HPDE6-E6E7 (cell line): ENCODE measurements at regions not wholly inside any gene's neighbourhood (a gene's known extent, or its start where the extent isn't known, plus 50 kb on each side); places are given as distances from the start of the nearest gene placed in this dataset.
"Not testable (repeated sequence)": the region's sequence is repeated elsewhere in the genome, so short reads cannot be mapped to it uniquely, and the experiment has no call there.

Source experiments
- DNase-seq: peaks from one replicate; pipeline ENCODE4 v3.0.0; 2011; ENCODE audit warnings: missing footprints; ENCODE audit errors: extremely low spot score

DNA sequence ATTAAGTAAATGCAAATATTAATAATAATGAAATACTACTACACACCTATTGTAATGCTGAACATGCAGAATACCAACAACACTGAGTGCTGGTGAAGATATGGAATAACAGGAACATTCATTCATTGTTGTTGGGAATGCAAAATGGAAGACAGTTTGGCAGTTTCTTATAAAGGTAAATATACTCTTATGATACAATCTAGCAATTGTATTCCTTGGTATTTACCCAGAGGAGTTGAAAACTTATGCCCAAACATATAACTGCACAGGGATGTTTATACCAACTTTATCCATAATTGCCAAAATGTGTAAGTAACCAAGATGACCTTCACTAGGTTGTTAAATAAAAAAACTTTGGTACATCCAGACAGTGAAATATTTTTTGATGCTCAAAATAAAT is 636.8 kb downstream of the PRR16 start:
- no peak for DNase-seq

DNA sequence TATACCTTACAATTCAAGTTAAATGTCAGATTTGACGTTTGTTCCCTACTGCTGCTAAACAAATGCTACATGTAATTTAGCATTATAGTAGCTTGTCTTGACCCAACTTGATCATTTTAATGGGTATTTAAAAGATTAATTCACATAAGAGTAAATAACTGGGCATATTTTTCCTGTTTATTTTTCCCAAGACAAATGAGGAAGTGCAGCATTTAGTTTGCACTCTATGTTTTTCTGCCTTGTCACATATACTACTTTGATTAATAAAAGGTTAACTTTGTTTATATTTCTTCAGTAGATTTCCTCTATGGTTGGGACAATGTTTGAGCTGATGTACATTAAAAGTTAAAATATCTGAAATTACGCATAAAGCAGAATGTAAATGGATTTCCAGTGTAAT is 641.8 kb downstream of the PRR16 start:
- no peak for DNase-seq

DNA sequence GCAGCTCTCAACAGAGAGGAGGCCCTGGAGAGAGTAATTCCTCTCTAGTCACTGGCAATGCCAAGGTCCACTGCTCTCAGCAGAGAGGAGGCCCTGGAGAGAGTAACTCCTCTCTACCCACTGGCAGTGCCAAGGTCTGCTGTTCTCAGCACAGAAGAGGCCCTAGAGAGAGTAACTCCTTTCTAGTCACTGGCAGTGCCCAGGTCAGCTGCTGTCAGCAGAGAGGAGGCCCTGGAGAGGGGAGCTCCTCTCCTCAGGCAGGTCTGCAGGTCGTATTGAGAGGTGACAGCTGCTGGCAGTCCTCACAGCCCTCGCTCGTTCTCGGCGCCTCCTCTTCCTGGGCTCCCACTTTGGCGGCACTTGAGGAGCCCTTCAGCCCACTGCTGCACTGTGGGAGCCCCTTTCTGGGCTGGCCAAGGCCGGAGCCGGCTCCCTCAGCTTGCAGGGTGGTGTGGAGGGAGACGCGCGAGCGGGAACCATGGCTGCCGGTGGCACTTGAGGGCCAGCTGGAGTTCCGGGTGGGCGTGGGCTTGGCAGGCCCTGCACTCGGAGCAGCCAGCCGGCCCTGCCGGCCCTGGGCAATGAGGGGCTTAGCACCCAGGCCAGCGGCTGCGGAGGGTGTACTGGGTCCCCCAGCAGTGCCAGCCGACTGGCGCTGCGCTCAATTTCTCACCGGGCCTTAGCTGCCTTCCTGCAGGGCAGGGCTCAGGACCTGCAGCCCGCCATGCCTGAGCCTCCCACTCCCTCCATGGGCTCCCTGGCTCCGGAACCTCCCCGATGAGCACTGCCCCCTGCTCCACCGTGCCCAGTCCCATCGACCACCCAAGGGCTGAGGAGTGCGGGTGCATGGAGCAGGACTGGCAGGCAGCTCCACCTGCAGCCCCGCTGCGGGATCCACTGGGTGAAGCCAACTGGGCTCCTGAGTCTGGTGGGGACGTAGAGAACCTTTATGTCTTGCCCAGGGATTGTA is 642.9 kb downstream of the PRR16 start:
- not testable (repeated sequence) for DNase-seq

DNA sequence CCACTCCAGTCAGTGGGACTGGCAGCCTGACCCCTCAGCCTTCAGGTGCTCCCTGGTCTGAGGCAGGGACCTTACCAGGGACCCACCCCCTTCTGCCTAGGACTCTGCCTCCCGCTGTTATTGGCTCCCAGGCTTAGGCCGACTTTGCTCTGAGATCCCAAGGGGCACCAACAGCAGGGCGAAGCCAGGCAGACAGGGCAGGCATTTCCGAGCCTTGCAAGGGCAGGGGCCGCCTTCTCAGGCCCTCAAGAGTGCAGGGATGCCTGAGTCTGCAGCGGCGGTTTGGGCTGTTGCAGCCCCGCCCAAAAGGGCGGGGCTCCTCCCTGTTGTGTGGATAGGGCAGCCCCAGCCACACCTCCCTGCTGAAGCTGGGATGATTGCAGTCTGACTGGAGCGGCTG is 644.6 kb downstream of the PRR16 start:
- DNase-seq = no peak

- no peak for DNase-seq
Observed at GRCh38 chr5:121109817-121110216, 645.7 kb downstream of the PRR16 start.

GRCh38 chr5:121121786-121122185 is 657.7 kb downstream of the PRR16 start:
- DNase-seq = no peak

GRCh38 chr5:121138495-121138907 is 674.4 kb downstream of the PRR16 start:
- no peak for DNase-seq

GRCh38 chr5:121138952-121139351 is 674.9 kb downstream of the PRR16 start:
- no peak for DNase-seq

- no peak for DNase-seq
Observed at GRCh38 chr5:121144764-121145163, 680.7 kb downstream of the PRR16 start.

GRCh38 chr5:121151534-121151933 is 687.4 kb downstream of the PRR16 start:
- no peak for DNase-seq

- no peak for DNase-seq
Observed at GRCh38 chr5:121152411-121152810, 688.3 kb downstream of the PRR16 start.

DNA sequence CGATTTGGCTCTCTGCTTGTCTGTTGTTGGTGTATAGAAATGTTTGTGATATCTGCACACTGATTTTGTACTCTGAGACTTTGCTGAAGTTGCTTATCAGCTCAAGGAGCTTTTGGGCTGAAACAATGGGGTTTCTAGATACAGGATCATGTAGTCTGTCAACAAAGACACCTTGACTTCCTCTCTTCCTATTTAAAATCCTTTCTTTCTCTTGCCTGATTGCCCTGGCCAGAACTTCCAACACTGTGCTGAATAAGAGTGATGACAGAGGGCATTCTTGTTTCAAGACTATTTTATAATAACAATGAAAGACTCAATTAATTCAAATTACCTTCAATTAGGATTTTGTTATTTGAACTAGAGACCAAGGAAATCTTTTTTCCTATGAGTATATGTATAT is 692.5 kb downstream of the PRR16 start:
- no peak for DNase-seq

DNA sequence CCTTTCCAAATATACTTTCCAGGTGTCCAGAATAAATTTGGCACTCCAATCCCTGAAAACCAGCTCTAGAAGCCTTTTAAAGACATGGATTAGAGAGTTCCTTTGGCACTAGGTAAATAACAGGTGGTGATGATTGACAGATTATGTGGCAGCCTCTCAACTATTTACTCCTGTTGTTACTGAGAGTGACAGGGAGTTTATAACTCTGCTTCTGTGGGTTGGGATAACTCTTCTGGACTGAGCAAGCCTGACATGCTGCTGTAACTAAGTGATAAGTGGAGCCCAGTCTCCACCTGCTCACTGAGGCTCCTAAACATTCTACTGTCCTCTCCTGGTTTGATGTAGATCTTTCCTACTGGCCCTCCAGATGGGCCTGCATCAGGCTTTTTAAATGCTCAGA is 693.2 kb upstream of the FTMT start:
- no peak for DNase-seq

GRCh38 chr5:121160591-121160990 is 691.1 kb upstream of the FTMT start:
- DNase-seq = no peak

DNA sequence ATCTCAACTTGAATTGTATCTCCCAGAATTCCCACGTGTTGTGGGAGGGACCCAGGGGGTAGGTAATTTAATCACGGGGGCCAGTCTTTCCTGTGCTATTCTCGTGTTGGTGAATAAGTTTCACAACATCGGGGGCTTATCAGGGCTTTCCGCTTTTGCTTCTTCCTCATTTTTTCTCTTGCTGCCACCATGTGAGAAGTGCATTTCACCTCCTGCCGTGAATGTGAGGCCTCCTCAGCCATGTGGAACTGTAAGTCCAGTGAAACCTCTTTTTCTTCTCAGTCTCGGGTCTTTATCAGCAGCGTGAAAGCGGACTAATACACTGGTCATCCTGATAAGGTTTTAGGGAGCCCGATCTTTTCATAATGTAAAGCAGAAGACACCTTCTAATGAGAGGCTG is 687.0 kb upstream of the FTMT start:
- DNase-seq = no peak

- no peak for DNase-seq
Observed at GRCh38 chr5:121171361-121171760, 680.3 kb upstream of the FTMT start.

DNA sequence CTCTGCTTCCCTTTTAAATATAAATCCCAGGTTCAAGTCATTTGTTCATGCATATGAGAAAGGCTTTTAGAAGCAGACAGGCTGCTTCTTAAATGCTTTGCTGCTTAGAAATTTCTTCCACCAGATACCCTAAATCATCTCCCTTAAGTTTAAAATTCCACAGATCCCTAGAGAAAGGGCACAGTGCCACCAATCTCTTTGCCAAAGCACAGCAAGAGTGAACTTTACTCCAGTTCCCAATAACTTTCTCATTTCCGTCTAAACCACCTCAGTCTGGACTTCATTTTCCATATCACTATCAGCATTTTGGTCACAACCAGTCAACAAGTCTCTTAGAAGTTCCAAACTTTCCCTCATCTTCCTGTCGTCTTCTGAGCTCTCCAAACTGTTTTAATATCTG is 679.8 kb upstream of the FTMT start:
- no peak for DNase-seq

DNA sequence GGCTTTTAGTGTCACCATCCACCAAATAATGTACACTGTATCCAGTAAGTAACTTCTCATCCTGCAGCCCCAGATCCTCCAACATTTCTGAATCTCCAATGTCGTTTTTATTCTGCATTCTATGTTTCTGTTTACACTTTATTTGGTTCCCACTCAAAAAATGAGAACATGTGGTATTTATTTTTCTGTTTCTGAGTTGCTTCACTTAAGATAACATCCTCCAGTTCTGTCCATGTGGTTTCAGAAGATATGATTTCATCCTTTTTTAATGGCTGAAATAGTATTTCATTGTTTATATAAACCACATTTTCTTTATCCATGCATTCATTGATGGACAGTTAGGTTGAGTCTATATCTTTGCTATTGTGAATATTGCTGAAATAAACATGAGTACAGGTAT is 677.3 kb upstream of the FTMT start:
- DNase-seq = no peak

DNA sequence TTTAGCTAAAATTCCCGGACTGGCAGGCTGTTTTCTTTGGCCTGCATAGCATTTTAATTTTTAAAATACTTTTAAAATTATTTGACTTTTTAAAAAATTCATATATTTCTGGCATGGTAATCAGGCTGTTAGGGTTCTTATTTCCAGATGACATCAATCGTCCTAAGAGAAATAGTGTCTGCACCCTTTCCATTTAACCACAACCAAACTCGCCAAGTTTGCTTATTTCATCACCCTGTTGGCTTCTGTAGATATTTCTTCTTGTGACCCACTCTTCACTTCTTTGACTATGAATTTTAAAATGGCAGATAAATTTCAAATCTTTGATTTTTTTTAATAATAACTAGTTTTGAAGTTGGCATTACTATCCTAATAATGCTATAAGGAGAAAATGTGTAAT is 675.7 kb upstream of the FTMT start:
- no peak for DNase-seq

DNA sequence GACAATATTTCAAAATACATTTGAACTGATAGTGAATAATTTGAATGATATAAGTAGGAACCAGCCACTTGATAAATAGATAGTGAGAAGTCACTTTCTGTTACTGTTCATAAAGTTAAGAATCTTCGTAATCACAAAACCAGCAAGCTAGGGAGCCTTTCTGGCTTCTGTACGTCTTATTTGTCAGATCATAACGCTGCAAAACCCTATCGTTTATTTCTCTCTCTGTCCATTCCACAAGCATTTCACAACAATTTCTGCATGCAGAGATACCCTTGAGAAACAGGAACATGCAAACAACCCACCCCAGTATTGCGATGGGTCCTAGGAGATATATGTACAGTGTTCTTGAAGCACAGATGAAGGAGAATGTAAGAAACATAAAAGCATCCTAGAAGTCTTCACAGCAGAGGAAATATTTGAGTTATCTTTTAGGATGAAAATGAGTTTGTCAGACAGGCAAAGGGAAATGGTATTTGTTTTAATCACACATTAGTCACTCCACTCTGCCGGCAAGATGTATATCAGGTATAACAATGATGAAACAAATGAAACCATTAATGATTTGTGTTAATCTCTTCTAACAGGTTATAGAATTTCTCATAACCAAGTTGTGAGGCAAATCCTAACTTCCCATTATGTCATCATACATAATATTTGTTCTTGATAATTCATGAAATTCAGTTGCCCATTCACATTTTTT is 668.7 kb upstream of the FTMT start:
- no peak for DNase-seq

GRCh38 chr5:121188849-121189248 is 662.8 kb upstream of the FTMT start:
- DNase-seq = no peak

DNA sequence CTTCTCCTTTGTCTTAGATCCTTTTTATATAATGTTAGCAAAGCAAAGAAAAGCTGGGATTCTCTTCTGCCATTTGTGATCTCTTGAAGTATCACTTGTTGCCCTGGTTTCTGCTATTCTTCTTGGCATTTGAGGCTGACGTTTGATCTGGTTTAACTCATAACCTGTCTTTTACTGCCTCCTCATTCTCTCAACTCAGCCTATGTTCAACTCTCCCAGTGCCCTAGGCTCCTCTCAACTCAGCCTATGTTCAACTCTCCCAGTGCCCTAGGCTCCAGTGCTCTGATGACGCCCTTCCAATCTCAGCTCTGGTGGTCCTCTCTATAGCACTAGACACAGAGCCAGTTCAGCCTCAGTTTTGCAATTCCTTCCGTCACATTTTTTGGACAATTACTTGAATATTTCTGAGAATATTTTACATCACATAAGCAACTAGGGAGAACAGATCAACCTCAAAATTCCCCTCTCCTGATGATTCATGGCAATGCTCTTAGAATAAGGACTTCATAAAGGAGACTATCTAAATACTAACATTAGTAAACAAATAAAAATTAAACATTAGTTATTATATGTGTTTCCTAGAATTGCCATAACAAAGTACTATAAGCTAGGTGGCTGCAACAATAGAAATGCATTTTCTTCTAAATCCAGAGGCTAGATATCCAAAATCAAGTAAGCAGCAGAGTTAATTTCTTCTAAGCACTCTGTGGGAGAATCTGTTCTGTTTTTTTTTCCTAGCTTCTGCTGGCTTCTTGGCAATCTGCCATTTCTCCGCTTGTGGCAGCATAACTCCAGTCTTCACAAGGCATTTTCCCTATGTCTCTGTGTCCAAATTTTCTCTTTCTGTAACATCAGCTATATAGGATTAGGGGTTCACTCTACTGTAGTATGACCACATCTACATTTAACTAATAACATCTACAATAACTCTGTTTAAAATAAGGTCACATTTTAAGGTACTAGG is 662.1 kb upstream of the FTMT start:
- DNase-seq = no peak
